ENCODE measurements at regions not wholly inside any gene's neighbourhood (a gene's known extent, or its start where the extent isn't known, plus 50 kb on each side); places are given as distances from the start of the nearest gene placed in this dataset.

DNA sequence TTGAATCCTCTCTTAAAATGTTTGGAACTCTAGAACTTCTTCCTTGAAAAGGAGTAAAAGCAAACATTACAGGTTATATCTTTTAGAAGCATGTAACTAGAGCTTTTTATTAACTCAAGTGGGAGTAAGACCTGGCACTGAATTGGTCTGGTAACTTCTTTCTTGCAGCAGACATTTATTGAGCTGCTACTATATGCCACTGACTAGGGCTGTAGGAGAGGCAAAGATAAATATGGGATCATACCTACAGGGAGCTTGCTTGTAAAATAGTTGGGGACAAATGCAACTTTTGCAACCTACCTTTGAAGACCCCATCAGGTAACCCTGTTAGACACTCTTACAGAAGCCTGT is 231.9 kb upstream of the TUT7 start:
- no peaks in the 10 kb centered on the region for H3K27me3 Mint-ChIP-seq
- no peak overlapping the region for H3K9ac ChIP-seq (ENCODE audit: low read length)
- POLR2A ChIA-PET, result no interaction called here
- peak overlapping the region; percentile 25 for H2AFZ ChIP-seq (ENCODE audit: insufficient read depth, low read depth, low read length, poor library complexity, severe bottlenecking)
- H3K4me2 ChIP-seq (replicated peaks; ENCODE audit: low read depth, low read length, poor library complexity, severe bottlenecking), result peak overlapping the region; percentile 8
- no peaks in the 10 kb centered on the region for H3K4me1 ChIP-seq (ENCODE audit: control insufficient read depth in 2 of 2, insufficient read depth in 2 of 2, low read length in 2 of 2)
- ATAC-seq (ENCODE audit: low read depth) (no peak), DNase-seq (no peak)
- H3K9me3 Mint-ChIP-seq (ENCODE audit: insufficient read depth), result no peaks in the 10 kb centered on the region
- H3K4me1 Mint-ChIP-seq, result no peaks in the 10 kb centered on the region
- H3K79me2 ChIP-seq (ENCODE audit: control insufficient read depth, insufficient read depth, low read length), result no peaks in the 10 kb centered on the region
- H3K27ac ChIP-seq (ENCODE audit: low read length in 2 of 2), result peak overlapping the region in 1 of 2 donors; percentile 12
- H3K36me3 ChIP-seq (replicated peaks in 1 of 2; ENCODE audit: control extremely low read depth in 1 of 2, control insufficient read depth in 1 of 2, extremely low read depth in 1 of 2, insufficient read depth in 2 of 2, low read length in 1 of 2), result no peaks in the 10 kb centered on the region
- no peaks in the 10 kb centered on the region for H4K20me1 ChIP-seq (ENCODE audit: control insufficient read depth, insufficient read depth, low read length, poor library complexity, severe bottlenecking)
- intact Hi-C loops (cut with micrococcal nuclease), result no loop called here
- TF ChIP-seq, protein P1, sequence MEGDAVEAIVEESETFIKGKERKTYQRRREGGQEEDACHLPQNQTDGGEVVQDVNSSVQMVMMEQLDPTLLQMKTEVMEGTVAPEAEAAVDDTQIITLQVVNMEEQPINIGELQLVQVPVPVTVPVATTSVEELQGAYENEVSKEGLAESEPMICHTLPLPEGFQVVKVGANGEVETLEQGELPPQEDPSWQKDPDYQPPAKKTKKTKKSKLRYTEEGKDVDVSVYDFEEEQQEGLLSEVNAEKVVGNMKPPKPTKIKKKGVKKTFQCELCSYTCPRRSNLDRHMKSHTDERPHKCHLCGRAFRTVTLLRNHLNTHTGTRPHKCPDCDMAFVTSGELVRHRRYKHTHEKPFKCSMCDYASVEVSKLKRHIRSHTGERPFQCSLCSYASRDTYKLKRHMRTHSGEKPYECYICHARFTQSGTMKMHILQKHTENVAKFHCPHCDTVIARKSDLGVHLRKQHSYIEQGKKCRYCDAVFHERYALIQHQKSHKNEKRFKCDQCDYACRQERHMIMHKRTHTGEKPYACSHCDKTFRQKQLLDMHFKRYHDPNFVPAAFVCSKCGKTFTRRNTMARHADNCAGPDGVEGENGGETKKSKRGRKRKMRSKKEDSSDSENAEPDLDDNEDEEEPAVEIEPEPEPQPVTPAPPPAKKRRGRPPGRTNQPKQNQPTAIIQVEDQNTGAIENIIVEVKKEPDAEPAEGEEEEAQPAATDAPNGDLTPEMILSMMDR (IDR thresholded peaks at IDR 0.05), result no peak
- TF ChIP-seq EZH2 (IDR thresholded peaks at IDR 0.05; ENCODE audit: borderline replicate concordance, insufficient read depth, low read depth, low read length, poor library complexity, severe bottlenecking), result no peak
- H3K27ac Mint-ChIP-seq, result no peak overlapping the region
- H3K27me3 ChIP-seq (replicated peaks in 1 of 4; ENCODE audit: control extremely low read depth in 1 of 4, control insufficient read depth in 3 of 4, insufficient read depth in 4 of 4, low read length in 3 of 4), result no peaks in the 10 kb centered on the region
- CTCF ChIA-PET, result no interaction called here
- peak overlapping the region in 1 of 5 experiments; percentile 3 for H3K4me3 ChIP-seq (ENCODE audit: control extremely low read depth in 1 of 5, extremely low read depth in 1 of 5, insufficient read depth in 1 of 5, low read depth in 2 of 5, low read length in 4 of 5)
- H3K4me3 Mint-ChIP-seq, result no peak overlapping the region
- H3K9me3 ChIP-seq (ENCODE audit: control extremely low read depth in 1 of 3, control insufficient read depth in 2 of 3, insufficient read depth in 1 of 3, low read length in 2 of 3), result no peaks in the 10 kb centered on the region

DNA sequence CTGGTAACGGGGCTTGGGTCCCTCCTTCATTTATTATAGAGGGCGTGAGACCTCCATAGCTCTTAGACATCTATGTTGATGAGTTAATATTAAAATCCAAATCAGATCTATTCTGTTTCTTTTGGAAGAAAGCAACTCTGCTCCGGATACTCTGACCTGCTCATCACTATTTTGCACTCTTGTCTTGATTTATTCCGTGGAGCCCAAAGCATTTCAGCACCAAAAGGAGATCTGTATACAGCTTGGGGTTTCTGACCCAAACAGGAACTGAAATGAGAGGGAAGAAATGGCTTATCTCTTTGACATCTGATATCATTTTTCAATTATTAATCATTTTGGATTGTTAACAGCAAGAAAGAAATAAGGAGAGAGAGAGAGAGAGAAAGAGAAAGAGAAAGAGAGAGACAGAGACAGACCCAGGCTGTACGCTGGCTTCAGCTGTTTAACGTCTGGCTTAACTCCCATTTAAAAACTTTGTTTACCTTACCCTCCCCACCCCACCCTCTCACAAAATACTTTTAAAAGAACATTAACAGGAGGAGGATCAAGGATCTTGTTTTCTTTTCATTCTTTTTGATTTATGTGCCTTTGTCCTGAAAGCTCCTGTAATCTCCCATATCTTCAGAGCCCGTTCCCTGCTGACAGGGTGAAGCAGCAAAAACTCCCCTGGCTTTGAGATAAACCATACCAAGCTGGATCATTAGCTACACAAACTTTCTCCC is 231.4 kb upstream of the TUT7 start:
- peak overlapping the region in 1 of 5 experiments; percentile 3 for H3K4me3 ChIP-seq (ENCODE audit: control extremely low read depth in 1 of 5, extremely low read depth in 1 of 5, insufficient read depth in 1 of 5, low read depth in 2 of 5, low read length in 4 of 5)
- H3K27me3 ChIP-seq (replicated peaks in 1 of 4; ENCODE audit: control extremely low read depth in 1 of 4, control insufficient read depth in 3 of 4, insufficient read depth in 4 of 4, low read length in 3 of 4), result no peaks in the 10 kb centered on the region
- no peaks in the 10 kb centered on the region for H3K9me3 ChIP-seq (ENCODE audit: control extremely low read depth in 1 of 3, control insufficient read depth in 2 of 3, insufficient read depth in 1 of 3, low read length in 2 of 3)
- WGBS (ENCODE audit: insufficient coverage), result 88% methylated on average over 1 of the region's 7 CpGs
- TF ChIP-seq EZH2 (IDR thresholded peaks at IDR 0.05; ENCODE audit: borderline replicate concordance, insufficient read depth, low read depth, low read length, poor library complexity, severe bottlenecking), result no peak
- H3K4me1 ChIP-seq (ENCODE audit: control insufficient read depth in 2 of 2, insufficient read depth in 2 of 2, low read length in 2 of 2), result no peaks in the 10 kb centered on the region
- peak overlapping the region; percentile 8 for H3K4me2 ChIP-seq (replicated peaks; ENCODE audit: low read depth, low read length, poor library complexity, severe bottlenecking)
- Mint-ChIP-seq H3K4me1 (no peaks in the 10 kb centered on the region), H3K4me3 (no peak overlapping the region), H3K27ac (no peak overlapping the region), H3K27me3 (no peaks in the 10 kb centered on the region), H3K9me3 (ENCODE audit: insufficient read depth) (no peaks in the 10 kb centered on the region)
- peak overlapping the region; percentile 25 for H2AFZ ChIP-seq (ENCODE audit: insufficient read depth, low read depth, low read length, poor library complexity, severe bottlenecking)
- H3K27ac ChIP-seq (ENCODE audit: low read length in 2 of 2), result peak overlapping the region in 1 of 2 donors; percentile 12
- intact Hi-C loops (cut with micrococcal nuclease), result no loop called here
- DNase-seq, result no peak
- ATAC-seq (ENCODE audit: low read depth), result no peak
- no peaks in the 10 kb centered on the region for H3K36me3 ChIP-seq (replicated peaks in 1 of 2; ENCODE audit: control extremely low read depth in 1 of 2, control insufficient read depth in 1 of 2, extremely low read depth in 1 of 2, insufficient read depth in 2 of 2, low read length in 1 of 2)
- POLR2A ChIA-PET, result no interaction called here
- no peak overlapping the region for H3K9ac ChIP-seq (ENCODE audit: low read length)
- no peaks in the 10 kb centered on the region for H4K20me1 ChIP-seq (ENCODE audit: control insufficient read depth, insufficient read depth, low read length, poor library complexity, severe bottlenecking)
- CTCF ChIA-PET, result no interaction called here
- no peaks in the 10 kb centered on the region for H3K79me2 ChIP-seq (ENCODE audit: control insufficient read depth, insufficient read depth, low read length)
